HEK293 (cell line): ENCODE measurements at regions not wholly inside any gene's neighbourhood (a gene's known extent, or its start where the extent isn't known, plus 50 kb on each side); places are given as distances from the start of the nearest gene placed in this dataset.

Experiments used
- CTCF ChIA-PET: fragments of 350-600 bp; formaldehyde crosslinking; extraction: SDS; loops from one replicate; lab custom pipeline; 2021; ENCODE audit warnings: antibody characterized with exemption; lab: Yijun Ruan, JAX
- POLR2A ChIA-PET: fragments of 300-600 bp; formaldehyde crosslinking; extraction: SDS; loops from one replicate; lab custom pipeline; 2020; ENCODE audit warnings: antibody characterized with exemption, inconsistent platforms; lab: Yijun Ruan, JAX
- H3K27ac ChIP-seq: fragments of 200-500 bp; sonication (Bioruptor generic); 2 replicates; pipeline ENCODE4 v1.5.1; 2014; ENCODE audit warnings: low read depth, low read length, control low read depth, inconsistent platforms; ENCODE audit errors: extremely low read depth
- H3K36me3 ChIP-seq, 2 experiments: fragments of 200-500 bp in 1 of 2; sonication (Bioruptor generic) in 1 of 2; 1 replicate in 1 of 2; 2 replicates in 1 of 2; pipeline ENCODE4 v1.5.1; 2014 to 2017; ENCODE audit warnings: inconsistent platforms in 2 of 2, low read length in 2 of 2; ENCODE audit not compliant: control insufficient read depth in 2 of 2, insufficient read depth in 1 of 2
- H3K4me1 ChIP-seq: fragments of 200-500 bp; sonication (Bioruptor generic); 2 replicates; pipeline ENCODE4 v1.5.1; 2014; ENCODE audit warnings: mild to moderate bottlenecking, low read length, inconsistent platforms; ENCODE audit not compliant: control insufficient read depth, insufficient read depth
- H3K4me3 ChIP-seq: 2 replicates; pipeline ENCODE4 v1.5.1; 2011; ENCODE audit warnings: low read depth, mild to moderate bottlenecking, control low read depth, low read length, moderate library complexity
- H3K9me3 ChIP-seq: fragments of 200-500 bp; sonication (Bioruptor generic); 2 replicates; pipeline ENCODE4 v1.5.1; 2014; ENCODE audit warnings: low read depth, low read length, inconsistent platforms; ENCODE audit not compliant: control insufficient read depth, insufficient read depth
- EGR2 ChIP-seq: fragments of 450-650 bp; formaldehyde crosslinking; IDR thresholded peaks from 2 replicates; pipeline ENCODE4 v1.5.1; 2016; ENCODE audit warnings: low read depth, missing biosample characterization, missing genetic modification characterization
- GLI4 ChIP-seq: fragments of 450-650 bp; formaldehyde crosslinking; IDR thresholded peaks from 2 replicates; pipeline ENCODE4 v1.5.1; 2016; ENCODE audit warnings: missing biosample characterization, missing genetic modification characterization
- SP2 ChIP-seq: fragments of 450-650 bp; formaldehyde crosslinking; IDR thresholded peaks from 2 replicates; pipeline ENCODE4 v1.5.1; 2016; ENCODE audit warnings: missing biosample characterization, missing genetic modification characterization
- TCF7L2 ChIP-seq: IDR thresholded peaks from 2 replicates; pipeline ENCODE4 v1.6.1; 2011; ENCODE audit warnings: low read depth, mild to moderate bottlenecking, inconsistent platforms, low read length, moderate library complexity, borderline replicate concordance
- ZBTB21 ChIP-seq: fragments of 450-650 bp; formaldehyde crosslinking; IDR thresholded peaks from 2 replicates; pipeline ENCODE4 v1.5.1; 2017; ENCODE audit warnings: missing biosample characterization, missing genetic modification characterization
- ZIC2 ChIP-seq: fragments of 450-650 bp; formaldehyde crosslinking; IDR thresholded peaks from 2 replicates; pipeline ENCODE4 v1.5.1; 2016; ENCODE audit warnings: missing biosample characterization, missing genetic modification characterization
- ZNF10 ChIP-seq: fragments of 450-650 bp; formaldehyde crosslinking; IDR thresholded peaks from 2 replicates; pipeline ENCODE4 v1.5.1; 2017; ENCODE audit warnings: missing biosample characterization, missing genetic modification characterization
- ZNF114 ChIP-seq: fragments of 450-650 bp; formaldehyde crosslinking; IDR thresholded peaks from 2 replicates; pipeline ENCODE4 v1.5.0; 2017; ENCODE audit warnings: missing biosample characterization, missing genetic modification characterization
- ZNF121 ChIP-seq: fragments of 450-650 bp; formaldehyde crosslinking; IDR thresholded peaks from 2 replicates; pipeline ENCODE4 v1.5.1; 2016; ENCODE audit warnings: missing biosample characterization, missing genetic modification characterization
- ZNF140 ChIP-seq: fragments of 450-650 bp; formaldehyde crosslinking; IDR thresholded peaks from 2 replicates; pipeline ENCODE4 v1.5.1; 2016; ENCODE audit warnings: missing biosample characterization, missing genetic modification characterization
- ZNF214 ChIP-seq: fragments of 450-650 bp; formaldehyde crosslinking; IDR thresholded peaks from 2 replicates; pipeline ENCODE4 v1.5.1; 2017; ENCODE audit warnings: missing biosample characterization, mild to moderate bottlenecking, missing genetic modification characterization, borderline replicate concordance
- ZNF354C ChIP-seq: fragments of 450-650 bp; formaldehyde crosslinking; IDR thresholded peaks from 2 replicates; pipeline ENCODE4 v1.5.1; 2016; ENCODE audit warnings: missing biosample characterization, missing genetic modification characterization, low read depth, borderline replicate concordance
- ZNF433 ChIP-seq: fragments of 450-650 bp; formaldehyde crosslinking; IDR thresholded peaks from 2 replicates; pipeline ENCODE4 v1.5.1; 2016; ENCODE audit warnings: missing biosample characterization, missing genetic modification characterization, low read depth
- ZNF529 ChIP-seq: fragments of 450-650 bp; formaldehyde crosslinking; IDR thresholded peaks from 2 replicates; pipeline ENCODE4 v1.5.1; 2017; ENCODE audit warnings: missing genetic modification characterization, missing biosample characterization; ENCODE audit not compliant: insufficient replicate concordance
- ZNF549 ChIP-seq: fragments of 450-650 bp; IDR thresholded peaks from 2 replicates; pipeline ENCODE4 v1.5.1; 2018; ENCODE audit warnings: missing biosample characterization, missing genetic modification characterization, mild to moderate bottlenecking, inconsistent platforms, moderate library complexity
- ZNF555 ChIP-seq: fragments of 450-650 bp; formaldehyde crosslinking; conservative IDR thresholded peaks from 2 replicates; pipeline ENCODE4 v1.5.1; 2017; ENCODE audit warnings: missing biosample characterization, mild to moderate bottlenecking, missing genetic modification characterization, inconsistent platforms
- ZNF560 ChIP-seq: fragments of 450-650 bp; formaldehyde crosslinking; IDR thresholded peaks from 2 replicates; pipeline ENCODE4 v1.5.1; 2017; ENCODE audit warnings: missing biosample characterization, missing genetic modification characterization, borderline replicate concordance
- ZNF580 ChIP-seq: fragments of 450-650 bp; formaldehyde crosslinking; IDR thresholded peaks from 2 replicates; pipeline ENCODE4 v1.5.1; 2016; ENCODE audit warnings: missing biosample characterization, missing genetic modification characterization
- ZNF664 ChIP-seq: fragments of 450-650 bp; formaldehyde crosslinking; IDR thresholded peaks from 2 replicates; pipeline ENCODE4 v1.5.1; 2016; ENCODE audit warnings: missing biosample characterization, missing genetic modification characterization
- TF ChIP-seq, protein P1 (sequence below): fragments of 450-650 bp; formaldehyde crosslinking; IDR thresholded peaks from 2 replicates; pipeline ENCODE4 v1.5.1; 2016; ENCODE audit warnings: missing biosample characterization, missing genetic modification characterization
- TF ChIP-seq, protein P2 (sequence below): fragments of 450-650 bp; formaldehyde crosslinking; IDR thresholded peaks from 2 replicates; pipeline ENCODE4 v1.5.1; 2017; ENCODE audit warnings: missing biosample characterization, mild to moderate bottlenecking, missing genetic modification characterization, moderate library complexity
- TF ChIP-seq, protein P3 (sequence below): fragments of 450-650 bp; formaldehyde crosslinking; IDR thresholded peaks from 2 replicates; pipeline ENCODE4 v1.5.1; 2016; ENCODE audit warnings: missing biosample characterization, missing genetic modification characterization, low read depth
- TF ChIP-seq, protein P4 (sequence below): fragments of 450-650 bp; formaldehyde crosslinking; IDR thresholded peaks from 2 replicates; pipeline ENCODE4 v1.5.1; 2016; ENCODE audit warnings: missing biosample characterization, missing genetic modification characterization
- TF ChIP-seq, protein P5 (sequence below): fragments of 450-650 bp; formaldehyde crosslinking; IDR thresholded peaks from 2 replicates; pipeline ENCODE4 v1.5.1; 2016; ENCODE audit warnings: missing biosample characterization, missing genetic modification characterization

DNA sequence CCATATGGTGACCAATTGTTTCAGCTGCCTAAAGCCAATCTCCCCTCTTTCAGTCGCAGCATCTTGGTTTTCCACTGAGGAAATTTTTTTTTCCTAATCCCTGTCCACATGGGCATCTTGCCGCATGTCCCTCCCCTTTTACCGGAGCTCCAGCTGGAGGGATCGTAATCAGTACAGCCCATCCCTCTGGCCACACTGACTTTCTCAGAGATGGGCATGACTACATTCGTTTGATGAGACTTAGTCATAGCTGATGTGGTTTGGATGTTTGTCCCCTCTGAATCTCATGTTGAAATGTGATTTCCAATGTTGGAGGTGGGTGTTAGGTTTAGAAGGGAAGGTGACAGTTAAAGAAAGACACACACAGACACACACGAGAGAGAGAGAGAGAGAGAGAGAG lies 186.8 kb upstream of the CXCL12 start:
- H3K4me3 ChIP-seq: no peak overlapping the region
- POLR2A ChIA-PET: interaction anchor here (0.6 kb wide), 2 partner anchors 52 to 104 kb away, joined by 4 read pairs; no protein-coding TSS in a partner anchor
- CTCF ChIA-PET: interaction anchor here (0.6 to 1.9 kb wide), 4 partner anchors 54 to 888 kb away, joined by 3 to 7 read pairs (median 3); no protein-coding TSS in a partner anchor
- H3K27ac ChIP-seq: no peak overlapping the region
- no peaks in the 10 kb centered on the region for H3K9me3 ChIP-seq
- TF ChIP-seq ZBTB21 (tag by site-specific recombination) (no peak), ZNF560 (tag by site-specific recombination) (no peak), ZNF433 (tag by site-specific recombination) (no peak)
- TF ChIP-seq, protein P1, sequence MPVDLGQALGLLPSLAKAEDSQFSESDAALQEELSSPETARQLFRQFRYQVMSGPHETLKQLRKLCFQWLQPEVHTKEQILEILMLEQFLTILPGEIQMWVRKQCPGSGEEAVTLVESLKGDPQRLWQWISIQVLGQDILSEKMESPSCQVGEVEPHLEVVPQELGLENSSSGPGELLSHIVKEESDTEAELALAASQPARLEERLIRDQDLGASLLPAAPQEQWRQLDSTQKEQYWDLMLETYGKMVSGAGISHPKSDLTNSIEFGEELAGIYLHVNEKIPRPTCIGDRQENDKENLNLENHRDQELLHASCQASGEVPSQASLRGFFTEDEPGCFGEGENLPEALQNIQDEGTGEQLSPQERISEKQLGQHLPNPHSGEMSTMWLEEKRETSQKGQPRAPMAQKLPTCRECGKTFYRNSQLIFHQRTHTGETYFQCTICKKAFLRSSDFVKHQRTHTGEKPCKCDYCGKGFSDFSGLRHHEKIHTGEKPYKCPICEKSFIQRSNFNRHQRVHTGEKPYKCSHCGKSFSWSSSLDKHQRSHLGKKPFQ (tag by site-specific recombination): no peak
- no peaks in the 10 kb centered on the region for H3K36me3 ChIP-seq
- H3K4me1 ChIP-seq: no peaks in the 10 kb centered on the region

GRCh38 chr10:44572146-44572545 lies 187.2 kb upstream of the CXCL12 start:
- TF ChIP-seq, protein P2, sequence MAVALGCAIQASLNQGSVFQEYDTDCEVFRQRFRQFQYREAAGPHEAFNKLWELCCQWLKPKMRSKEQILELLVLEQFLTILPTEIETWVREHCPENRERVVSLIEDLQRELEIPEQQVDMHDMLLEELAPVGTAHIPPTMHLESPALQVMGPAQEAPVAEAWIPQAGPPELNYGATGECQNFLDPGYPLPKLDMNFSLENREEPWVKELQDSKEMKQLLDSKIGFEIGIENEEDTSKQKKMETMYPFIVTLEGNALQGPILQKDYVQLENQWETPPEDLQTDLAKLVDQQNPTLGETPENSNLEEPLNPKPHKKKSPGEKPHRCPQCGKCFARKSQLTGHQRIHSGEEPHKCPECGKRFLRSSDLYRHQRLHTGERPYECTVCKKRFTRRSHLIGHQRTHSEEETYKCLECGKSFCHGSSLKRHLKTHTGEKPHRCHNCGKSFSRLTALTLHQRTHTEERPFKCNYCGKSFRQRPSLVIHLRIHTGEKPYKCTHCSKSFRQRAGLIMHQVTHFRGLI (tag by site-specific recombination): peak; percentile 23; the same call in 1 of the 2 replicates
- TF ChIP-seq ZNF140 (tag by site-specific recombination) (no peak), ZNF214 (tag by site-specific recombination) (no peak), ZIC2 (tag by site-specific recombination) (no peak)
- Histone ChIP-seq H3K9me3 (no peaks in the 10 kb centered on the region), H3K27ac (no peak overlapping the region), H3K4me3 (no peak overlapping the region), H3K4me1 (no peaks in the 10 kb centered on the region), H3K36me3 (no peaks in the 10 kb centered on the region)
- ChIA-PET POLR2A (interaction anchor here (0.6 kb wide), 2 partner anchors 52 to 104 kb away, joined by 4 read pairs; no protein-coding TSS in a partner anchor), CTCF (interaction anchor here (1.9 kb wide), 1 partner anchor 54 kb away, joined by 7 read pairs; no protein-coding TSS in a partner anchor)

DNA sequence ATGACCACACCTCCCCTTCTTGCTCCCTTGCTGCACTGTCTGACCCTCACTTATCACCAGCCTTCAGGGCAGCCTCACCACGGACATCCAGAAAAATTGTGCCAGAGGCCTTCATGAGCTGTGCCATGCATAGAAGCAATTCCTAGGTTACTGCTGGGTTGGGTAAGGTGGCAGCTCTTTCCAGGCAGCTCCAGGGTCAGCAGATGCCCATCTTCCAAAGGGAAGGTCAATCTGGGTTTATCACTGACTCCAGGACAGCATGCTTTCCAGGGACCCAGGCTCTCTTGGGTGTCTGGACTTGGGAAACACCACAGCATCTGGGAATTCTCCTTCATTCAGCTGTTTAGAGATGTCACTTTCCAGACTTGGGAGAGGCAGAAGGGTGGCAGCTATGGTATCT lies 188.9 kb upstream of the CXCL12 start:
- TF ChIP-seq, protein P3, sequence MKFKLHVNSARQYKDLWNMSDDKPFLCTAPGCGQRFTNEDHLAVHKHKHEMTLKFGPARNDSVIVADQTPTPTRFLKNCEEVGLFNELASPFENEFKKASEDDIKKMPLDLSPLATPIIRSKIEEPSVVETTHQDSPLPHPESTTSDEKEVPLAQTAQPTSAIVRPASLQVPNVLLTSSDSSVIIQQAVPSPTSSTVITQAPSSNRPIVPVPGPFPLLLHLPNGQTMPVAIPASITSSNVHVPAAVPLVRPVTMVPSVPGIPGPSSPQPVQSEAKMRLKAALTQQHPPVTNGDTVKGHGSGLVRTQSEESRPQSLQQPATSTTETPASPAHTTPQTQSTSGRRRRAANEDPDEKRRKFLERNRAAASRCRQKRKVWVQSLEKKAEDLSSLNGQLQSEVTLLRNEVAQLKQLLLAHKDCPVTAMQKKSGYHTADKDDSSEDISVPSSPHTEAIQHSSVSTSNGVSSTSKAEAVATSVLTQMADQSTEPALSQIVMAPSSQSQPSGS (tag by site-specific recombination): no peak
- TF ChIP-seq ZNF529 (tag by site-specific recombination) (no peak), SP2 (tag by site-specific recombination) (no peak), ZNF114 (tag by site-specific recombination) (no peak), ZNF664 (no peak), ZNF10 (tag by site-specific recombination) (no peak), ZNF121 (tag by site-specific recombination) (no peak), ZNF549 (tag by site-specific recombination) (no peak), ZNF580 (tag by site-specific recombination) (no peak), EGR2 (tag by site-specific recombination) (no peak), ZNF354C (tag by site-specific recombination) (no peak), ZNF555 (tag by site-specific recombination) (no peak), GLI4 (tag by site-specific recombination) (no peak), TCF7L2 (no peak), ZNF140 (tag by site-specific recombination) (no peak)
- TF ChIP-seq, protein P4, sequence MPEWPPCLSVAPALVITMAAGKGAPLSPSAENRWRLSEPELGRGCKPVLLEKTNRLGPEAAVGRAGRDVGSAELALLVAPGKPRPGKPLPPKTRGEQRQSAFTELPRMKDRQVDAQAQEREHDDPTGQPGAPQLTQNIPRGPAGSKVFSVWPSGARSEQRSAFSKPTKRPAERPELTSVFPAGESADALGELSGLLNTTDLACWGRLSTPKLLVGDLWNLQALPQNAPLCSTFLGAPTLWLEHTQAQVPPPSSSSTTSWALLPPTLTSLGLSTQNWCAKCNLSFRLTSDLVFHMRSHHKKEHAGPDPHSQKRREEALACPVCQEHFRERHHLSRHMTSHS (tag by site-specific recombination): no peak
- TF ChIP-seq, protein P5, sequence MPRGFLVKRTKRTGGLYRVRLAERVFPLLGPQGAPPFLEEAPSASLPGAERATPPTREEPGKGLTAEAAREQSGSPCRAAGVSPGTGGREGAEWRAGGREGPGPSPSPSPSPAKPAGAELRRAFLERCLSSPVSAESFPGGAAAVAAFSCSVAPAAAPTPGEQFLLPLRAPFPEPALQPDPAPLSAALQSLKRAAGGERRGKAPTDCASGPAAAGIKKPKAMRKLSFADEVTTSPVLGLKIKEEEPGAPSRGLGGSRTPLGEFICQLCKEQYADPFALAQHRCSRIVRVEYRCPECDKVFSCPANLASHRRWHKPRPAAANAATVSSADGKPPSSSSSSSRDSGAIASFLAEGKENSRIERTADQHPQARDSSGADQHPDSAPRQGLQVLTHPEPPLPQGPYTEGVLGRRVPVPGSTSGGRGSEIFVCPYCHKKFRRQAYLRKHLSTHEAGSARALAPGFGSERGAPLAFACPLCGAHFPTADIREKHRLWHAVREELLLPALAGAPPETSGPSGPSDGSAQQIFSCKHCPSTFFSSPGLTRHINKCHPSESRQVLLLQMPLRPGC (tag by site-specific recombination): no peak
- ChIA-PET POLR2A (no interaction called here), CTCF (interaction anchor here (0.8 kb wide), 1 partner anchor 271 kb away, joined by 3 read pairs; no protein-coding TSS in a partner anchor)
- Histone ChIP-seq H3K4me1 (no peaks in the 10 kb centered on the region), H3K36me3 (no peaks in the 10 kb centered on the region), H3K9me3 (no peaks in the 10 kb centered on the region), H3K27ac (no peak overlapping the region), H3K4me3 (no peak overlapping the region)
